Ovary (tissue), 7 donors: ENCODE measurements at regions not wholly inside any gene's neighbourhood (a gene's known extent, or its start where the extent isn't known, plus 50 kb on each side); places are given as distances from the start of the nearest gene placed in this dataset.
"Not testable (repeated sequence)": the region's sequence is repeated elsewhere in the genome, so short reads cannot be mapped to it uniquely, and the experiment has no call there.

ENCODE experiments used
- DNase-seq, 5 donors: peaks; one replicate each; pipeline ENCODE4 v3.0.0-alpha.2; 2019 to 2020
- H3K27ac ChIP-seq, 2 donors: fragments of 200-600 bp; one replicate each; pipeline versions ENCODE4 v1.5.1 to v1.8.0; 2019 to 2022
- H3K27me3 ChIP-seq: fragments of 200-600 bp; one replicate; pipeline ENCODE4 v1.8.0; 2022
- H3K36me3 ChIP-seq: fragments of 200-600 bp; sonication (generic); one replicate; pipeline ENCODE4 v1.5.1; 2019
- H3K4me1 ChIP-seq: one replicate; pipeline ENCODE4 v1.8.1; 2013; ENCODE audit warnings: mild to moderate bottlenecking, moderate library complexity; ENCODE audit not compliant: insufficient read depth
- H3K4me3 ChIP-seq: fragments of 200-600 bp; sonication (generic); one replicate; pipeline ENCODE4 v1.5.1; 2017
- H3K9me3 ChIP-seq, 2 donors: fragments of 200-600 bp in 1 of 2; sonication (generic) in 1 of 2; one replicate each; pipeline versions ENCODE4 v1.5.1 to v1.8.1; 2013 to 2019; ENCODE audit warnings: mild to moderate bottlenecking in 1 of 2, moderate library complexity in 1 of 2
- CTCF ChIP-seq, 3 donors: fragments of 450-650 bp in 2 of 3; fragments of 200-600 bp in 1 of 3; IDR thresholded peaks; one replicate each; pipeline versions ENCODE4 v1.5.1 to v1.8.0; 2016 to 2022; ENCODE audit warnings: antibody characterized with exemption in 3 of 3, mild to moderate bottlenecking in 1 of 3
- EP300 ChIP-seq: sonication (generic); formaldehyde crosslinking; IDR thresholded peaks from one replicate; pipeline ENCODE4 v1.6.1; 2017; ENCODE audit warnings: antibody characterized with exemption
- POLR2A ChIP-seq: fragments of 450-650 bp; IDR thresholded peaks from one replicate; pipeline ENCODE4 v1.6.1; 2017; ENCODE audit warnings: antibody characterized with exemption, mild to moderate bottlenecking, moderate library complexity
- WGBS, 3 donors: extraction: QIAGEN DNeasy Blood & Tissue Kit in 1 of 3; methylation state at CpG; one replicate each; pipeline versions ENCODE4 v1.1.5 to v1.1.7; 2013 to 2017; 5-methylcytosine and 5-hydroxymethylcytosine counted together
- intact Hi-C, 4 donors: fragments of 100-400 bp; cut with DNase I; formaldehyde crosslinking; loops; one replicate each; pipeline versions ENCODE4 v1.11.0 to v1.15.1; 2022 to 2023
- donor health status: DM: no; HTN: no; CAD: no; lungs with moderate emphysema.
- donor health status: DM: no; HTN: no; CAD: no.
- donor health status: Bipolar disorder and iron deficiency.
- donor health status: DM: no; HTN: no; CAD: no.
- donor health status: DM: yes; HTN: yes; CAD: no.

DNA sequence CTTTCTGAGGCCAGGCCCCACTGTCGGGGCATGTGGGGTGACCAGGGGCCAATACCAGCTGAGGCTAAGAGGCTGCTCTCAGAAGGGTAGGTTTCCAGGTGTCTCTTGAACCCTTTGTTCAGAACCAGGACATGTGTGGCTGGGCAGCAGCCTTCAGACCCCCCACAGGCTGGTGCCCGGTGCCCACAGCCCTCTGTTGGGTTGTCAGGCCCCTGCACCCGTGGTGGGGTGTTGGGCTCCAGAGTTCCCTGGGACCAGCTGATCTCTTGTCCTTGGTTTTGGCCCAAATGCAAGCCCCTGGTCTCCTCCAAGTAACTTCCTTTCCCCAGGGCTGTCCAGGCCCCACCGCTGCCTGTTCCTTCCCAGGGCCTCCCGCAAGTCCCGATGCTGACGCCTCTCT is 226.0 kb downstream of the TMEM121 start:
- H3K27ac ChIP-seq, intact Hi-C loops, DNase-seq, H3K27me3 ChIP-seq, H3K9me3 ChIP-seq, H3K4me1 ChIP-seq, H3K36me3 ChIP-seq, H3K4me3 ChIP-seq: not testable (repeated sequence)
- WGBS, 3 donors, result 17 to 70% (median 65%) methylated on average over 1 to 3 of the region's 7 CpGs

- 74 to 77% (median 75%) methylated on average over 13 to 18 of the region's 18 CpGs for WGBS, 3 donors
- TF ChIP-seq EP300, result no peak
- TF ChIP-seq CTCF (IDR thresholded peaks at IDR 0.05), result no peak
- no peak for TF ChIP-seq POLR2A
- Histone ChIP-seq H3K36me3 (no peaks in the 10 kb centered on the region), H3K9me3 (no peaks in the 10 kb centered on the region), H3K4me3 (no peak overlapping the region), H3K27ac (no peak overlapping the region), H3K27me3 (no peaks in the 10 kb centered on the region), H3K4me1 (no peaks in the 10 kb centered on the region)
- intact Hi-C loops, result no loop called here
- peak in 2 of 5 donors; percentile 2 to 20 for DNase-seq
Observed at GRCh38 chr14:105760691-105761344, 234.4 kb downstream of the TMEM121 start.

DNA sequence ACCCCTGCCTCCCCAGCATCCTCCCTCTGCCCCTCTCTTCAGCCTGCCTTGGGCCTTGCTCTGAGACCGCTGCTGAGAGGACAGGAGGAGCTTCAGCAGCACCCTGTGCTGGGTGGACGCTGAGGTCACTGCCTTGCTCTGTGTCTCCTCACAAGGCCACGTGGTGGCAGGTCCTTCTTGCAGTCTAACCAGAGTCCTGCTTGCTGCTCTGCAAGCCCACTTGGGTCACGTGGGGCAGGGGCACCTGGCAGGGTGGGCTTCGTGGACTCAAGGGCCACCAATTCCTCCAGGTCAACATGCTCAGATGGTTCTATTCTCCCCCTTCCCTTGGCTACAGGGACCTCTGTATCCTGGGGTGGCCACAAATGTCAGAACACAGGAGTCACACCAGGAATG is 235.0 kb downstream of the TMEM121 start:
- H3K27me3 ChIP-seq, H3K4me1 ChIP-seq, H3K9me3 ChIP-seq, H3K27ac ChIP-seq, H3K4me3 ChIP-seq, H3K36me3 ChIP-seq, intact Hi-C loops: not testable (repeated sequence)
- WGBS, 3 donors, result 62 to 69% (median 68%) methylated on average over 5 of the region's 5 CpGs
- peak in 2 of 5 donors; percentile 4 to 5 for DNase-seq

GRCh38 chr14:105761842-105762241 is 235.5 kb downstream of the TMEM121 start:
- no peak for TF ChIP-seq POLR2A
- no peak for TF ChIP-seq EP300
- no peak for TF ChIP-seq CTCF (IDR thresholded peaks at IDR 0.05)
- intact Hi-C loops, result no loop called here
- Histone ChIP-seq H3K36me3 (no peaks in the 10 kb centered on the region), H3K9me3 (no peaks in the 10 kb centered on the region), H3K27ac (no peak overlapping the region), H3K27me3 (no peaks in the 10 kb centered on the region), H3K4me1 (no peaks in the 10 kb centered on the region), H3K4me3 (no peak overlapping the region)
- 76 to 85% (median 80%) methylated on average over 9 of the region's 9 CpGs for WGBS, 3 donors
- peak in 1 of 5 donors; percentile 5 for DNase-seq

GRCh38 chr14:105762262-105762661 is 235.9 kb downstream of the TMEM121 start:
- 61 to 80% (median 70%) methylated on average over 4 to 6 of the region's 11 CpGs for WGBS, 3 donors
- H3K4me3 ChIP-seq, H3K27ac ChIP-seq, DNase-seq, H3K9me3 ChIP-seq, H3K4me1 ChIP-seq, H3K27me3 ChIP-seq, H3K36me3 ChIP-seq, intact Hi-C loops: not testable (repeated sequence)

DNA sequence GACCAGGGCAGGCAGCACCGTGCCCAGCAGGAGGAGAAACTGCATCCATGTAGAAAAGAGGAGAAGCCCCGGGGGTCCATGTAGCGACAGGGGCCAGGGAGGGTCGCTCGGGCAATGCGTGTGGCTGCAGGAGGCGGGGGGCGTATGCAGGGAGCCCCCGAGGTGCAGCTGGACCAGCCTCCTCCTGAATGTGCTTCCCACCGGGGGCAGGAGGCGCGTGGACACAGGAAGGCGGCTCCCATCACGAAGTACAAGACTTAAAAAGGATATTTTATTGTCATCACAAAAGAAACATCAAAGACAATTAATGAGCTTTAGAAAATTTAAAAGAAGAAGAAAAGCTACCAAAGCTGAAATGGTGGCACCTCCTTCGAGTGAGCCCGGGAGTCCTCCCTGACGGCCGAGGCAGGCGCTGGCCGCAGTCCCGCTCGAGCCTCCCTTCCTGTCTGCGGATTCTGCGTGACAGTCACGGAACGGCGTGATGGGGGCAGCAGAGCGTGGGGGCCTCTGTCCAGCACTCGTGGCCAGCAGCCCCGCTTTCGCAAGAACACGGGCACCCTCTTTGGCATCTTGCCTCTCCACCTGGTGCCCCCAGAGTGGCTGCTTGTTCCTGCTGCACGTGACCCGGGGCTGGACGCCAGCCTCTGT is 238.0 kb downstream of the TMEM121 start:
- H3K4me3 ChIP-seq, H3K27me3 ChIP-seq, intact Hi-C loops, H3K27ac ChIP-seq, H3K4me1 ChIP-seq, H3K36me3 ChIP-seq, DNase-seq, H3K9me3 ChIP-seq: not testable (repeated sequence)
- WGBS, 3 donors, result 71 to 82% (median 79%) methylated on average over 25 to 27 of the region's 35 CpGs

GRCh38 chr14:105765072-105765825 is 238.9 kb downstream of the TMEM121 start:
- H3K36me3 ChIP-seq, H3K4me3 ChIP-seq, H3K4me1 ChIP-seq, intact Hi-C loops, H3K9me3 ChIP-seq, H3K27ac ChIP-seq, H3K27me3 ChIP-seq: not testable (repeated sequence)
- 72 to 82% (median 73%) methylated on average over 13 to 15 of the region's 23 CpGs for WGBS, 3 donors
- DNase-seq, result peak in 1 of 5 donors; percentile 9
